ENCODE measurements at regions not wholly inside any gene's neighbourhood (a gene's known extent, or its start where the extent isn't known, plus 50 kb on each side); places are given as distances from the start of the nearest gene placed in this dataset.

- DNase-seq (no peak), ATAC-seq (no peak)
- intact Hi-C loops (cut with DNase I, micrococcal nuclease) = no loop called here
Measured at GRCh38 chr13:53198017-53198416, 169.4 kb downstream of the OLFM4 start.

- DNase-seq = no peak
- intact Hi-C loops (cut with DNase I, micrococcal nuclease) = no loop called here
- ATAC-seq = no peak
Measured at GRCh38 chr13:53198736-53199135, 170.1 kb downstream of the OLFM4 start.

GRCh38 chr13:53200075-53200474, 171.5 kb downstream of the OLFM4 start:
- DNase-seq (no peak), ATAC-seq (no peak)
- intact Hi-C loops (cut with DNase I, micrococcal nuclease) = no loop called here

- peak; percentile 91 for ATAC-seq
- DNase-seq = peak in 1 of 2 donors; percentile 57
- intact Hi-C loops (cut with DNase I, micrococcal nuclease) = no loop called here
Measured at GRCh38 chr13:53200498-53201453, 172.2 kb downstream of the OLFM4 start.

- ATAC-seq = peak; percentile 82
- intact Hi-C loops (cut with DNase I, micrococcal nuclease) = no loop called here
- peak in 1 of 2 donors; percentile 23 for DNase-seq
Measured at GRCh38 chr13:53201454-53202225, 173.0 kb downstream of the OLFM4 start.

GRCh38 chr13:53204598-53204997, 176.0 kb downstream of the OLFM4 start:
- DNase-seq (no peak), ATAC-seq (no peak)
- intact Hi-C loops (cut with DNase I, micrococcal nuclease) = no loop called here

GRCh38 chr13:53206455-53206854, 177.8 kb downstream of the OLFM4 start:
- intact Hi-C loops (cut with DNase I, micrococcal nuclease) = no loop called here
- DNase-seq (no peak), ATAC-seq (no peak)

GRCh38 chr13:53207556-53207955, 178.9 kb downstream of the OLFM4 start:
- intact Hi-C loops (cut with DNase I, micrococcal nuclease) = no loop called here
- ATAC-seq (no peak), DNase-seq (no peak)

GRCh38 chr13:53214433-53214832, 185.8 kb downstream of the OLFM4 start:
- DNase-seq (no peak), ATAC-seq (no peak)
- intact Hi-C loops (cut with DNase I, micrococcal nuclease) = no loop called here

- intact Hi-C loops (cut with DNase I, micrococcal nuclease) = no loop called here
- ATAC-seq = no peak
- no peak for DNase-seq
Measured at GRCh38 chr13:53215563-53215962, 186.9 kb downstream of the OLFM4 start.

GRCh38 chr13:53216773-53217172, 188.2 kb downstream of the OLFM4 start:
- DNase-seq (no peak), ATAC-seq (no peak)
- intact Hi-C loops (cut with DNase I, micrococcal nuclease) = no loop called here

GRCh38 chr13:53217194-53217593, 188.6 kb downstream of the OLFM4 start:
- DNase-seq (no peak), ATAC-seq (no peak)
- intact Hi-C loops (cut with DNase I, micrococcal nuclease) = no loop called here

GRCh38 chr13:53220038-53220437, 191.4 kb downstream of the OLFM4 start:
- ATAC-seq (no peak), DNase-seq (no peak)
- intact Hi-C loops (cut with DNase I, micrococcal nuclease) = no loop called here

GRCh38 chr13:53237696-53238095, 209.1 kb downstream of the OLFM4 start:
- intact Hi-C loops (cut with DNase I, micrococcal nuclease) = no loop called here
- ATAC-seq = no peak
- DNase-seq = no peak

- ATAC-seq (no peak), DNase-seq (no peak)
- intact Hi-C loops (cut with DNase I, micrococcal nuclease) = no loop called here
Measured at GRCh38 chr13:53238261-53238660, 209.6 kb downstream of the OLFM4 start.

- no peak for DNase-seq
- ATAC-seq = no peak
- intact Hi-C loops (cut with DNase I, micrococcal nuclease) = loop anchor here in 1 of 2 donors (10.0 kb wide), 1 partner anchor 544 kb away; no protein-coding TSS in a partner anchor
Measured at GRCh38 chr13:53240401-53241025, 211.9 kb downstream of the OLFM4 start.

- no peak for ATAC-seq
- no peak for DNase-seq
- intact Hi-C loops (cut with DNase I, micrococcal nuclease) = loop anchor here in 1 of 2 donors (10.0 kb wide), 1 partner anchor 543 kb away; no protein-coding TSS in a partner anchor
Measured at GRCh38 chr13:53241891-53242348, 213.3 kb downstream of the OLFM4 start.

GRCh38 chr13:53249236-53249635, 220.6 kb downstream of the OLFM4 start:
- ATAC-seq = no peak
- intact Hi-C loops (cut with DNase I, micrococcal nuclease) = loop anchor here in 1 of 2 donors (10.0 kb wide), 1 partner anchor 536 kb away; no protein-coding TSS in a partner anchor

GRCh38 chr13:53250272-53250875, 221.8 kb downstream of the OLFM4 start:
- intact Hi-C loops (cut with DNase I, micrococcal nuclease) = no loop called here
- DNase-seq = no peak
- ATAC-seq = peak; percentile 75

More at GRCh38 chr13:53249236-53249635, 220.6 kb downstream of the OLFM4 start:
- no peak for DNase-seq
